ENCODE measurements at regions not wholly inside any gene's neighbourhood (a gene's known extent, or its start where the extent isn't known, plus 50 kb on each side); places are given as distances from the start of the nearest gene placed in this dataset.
"Not testable (repeated sequence)": the region's sequence is repeated elsewhere in the genome, so short reads cannot be mapped to it uniquely, and the experiment has no call there.

GRCh38 chr5:52015760-52016159 lies 632.5 kb downstream of the ISL1 start:
- DNase-seq (ENCODE audit: low read depth): no peak

- DNase-seq (ENCODE audit: low read depth): no peak
Observed at GRCh38 chr5:52017567-52017966, 634.3 kb downstream of the ISL1 start.

GRCh38 chr5:52024359-52024758 lies 641.1 kb downstream of the ISL1 start:
- peak; percentile 63 for DNase-seq (ENCODE audit: low read depth)

- not testable (repeated sequence) for DNase-seq (ENCODE audit: low read depth)
Observed at GRCh38 chr5:52029836-52030235, 646.6 kb downstream of the ISL1 start.

- no peak for DNase-seq (ENCODE audit: low read depth)
Observed at GRCh38 chr5:52041842-52042241, 658.6 kb downstream of the ISL1 start.

- DNase-seq (ENCODE audit: low read depth): no peak
Observed at GRCh38 chr5:52043137-52043536, 659.9 kb downstream of the ISL1 start.

GRCh38 chr5:52043543-52043942 lies 660.3 kb downstream of the ISL1 start:
- no peak for DNase-seq (ENCODE audit: low read depth)

- DNase-seq (ENCODE audit: low read depth): no peak
Observed at GRCh38 chr5:52051759-52052158, 668.5 kb downstream of the ISL1 start.

GRCh38 chr5:52063186-52063585 lies 679.9 kb downstream of the ISL1 start:
- DNase-seq (ENCODE audit: low read depth): no peak

GRCh38 chr5:52065182-52065581 lies 681.9 kb downstream of the ISL1 start:
- DNase-seq (ENCODE audit: low read depth): no peak

- DNase-seq (ENCODE audit: low read depth): no peak
Observed at GRCh38 chr5:52069997-52070396, 686.7 kb downstream of the ISL1 start.

GRCh38 chr5:52073993-52074689 lies 690.9 kb downstream of the ISL1 start:
- no peak for DNase-seq (ENCODE audit: low read depth)

GRCh38 chr5:52077941-52078815 lies 694.9 kb downstream of the ISL1 start:
- DNase-seq (ENCODE audit: low read depth): no peak

GRCh38 chr5:52102311-52102710 lies 685.4 kb upstream of the ITGA1 start:
- not testable (repeated sequence) for DNase-seq (ENCODE audit: low read depth)

- no peak for DNase-seq (ENCODE audit: low read depth)
Observed at GRCh38 chr5:52107210-52107905, 680.4 kb upstream of the ITGA1 start.

GRCh38 chr5:52119768-52120167 lies 667.9 kb upstream of the ITGA1 start:
- DNase-seq (ENCODE audit: low read depth): no peak

GRCh38 chr5:52132053-52132452 lies 655.7 kb upstream of the ITGA1 start:
- no peak for DNase-seq (ENCODE audit: low read depth)

- no peak for DNase-seq (ENCODE audit: low read depth)
Observed at GRCh38 chr5:52134013-52134650, 653.6 kb upstream of the ITGA1 start.

GRCh38 chr5:52139888-52140615 lies 647.7 kb upstream of the ITGA1 start:
- no peak for DNase-seq (ENCODE audit: low read depth)

- DNase-seq (ENCODE audit: low read depth): no peak
Observed at GRCh38 chr5:52148679-52149078, 639.0 kb upstream of the ITGA1 start.

- no peak for DNase-seq (ENCODE audit: low read depth)
Observed at GRCh38 chr5:52150501-52150900, 637.2 kb upstream of the ITGA1 start.
